H1 (cell line): ENCODE measurements at regions not wholly inside any gene's neighbourhood (a gene's known extent, or its start where the extent isn't known, plus 50 kb on each side); places are given as distances from the start of the nearest gene placed in this dataset.

Experiments used
- CTCF ChIA-PET: fragments of 300-600 bp; sonication (Branson Sonifier 250); formaldehyde crosslinking; loops from one replicate; lab custom pipeline; 2021; ENCODE audit not compliant: partially characterized antibody; lab: Charles Lee
- POLR2A ChIA-PET: fragments of 300-600 bp; sonication (Branson Sonifier 250); formaldehyde crosslinking; loops from one replicate; lab custom pipeline; 2021; ENCODE audit warnings: inconsistent platforms; ENCODE audit not compliant: partially characterized antibody; lab: Charles Lee
- DNase-seq, 2 experiments: peaks; one replicate each; pipeline versions ENCODE4 v3.0.0 to v3.0.0-alpha.2; 2010 to 2022; ENCODE audit warnings: low spot score in 2 of 2, low read depth in 1 of 2, mixed read lengths in 1 of 2
- FAIRE-seq: peaks from 2 replicates; lab custom pipeline; 2011; peaks lifted over from hg19 to GRCh38; lab: Jason Lieb, UNC
- H2AFZ ChIP-seq: 2 replicates; pipeline ENCODE4 v1.8.1; 2012; ENCODE audit warnings: low read length, inconsistent platforms
- H2AK5ac ChIP-seq: 2 replicates; pipeline ENCODE4 v1.6.1; 2013; ENCODE audit warnings: low read depth, low read length
- H2BK120ac ChIP-seq: replicated peaks from 2 replicates; pipeline ENCODE3; 2013; ENCODE audit warnings: low read depth, low read length, inconsistent platforms
- H2BK12ac ChIP-seq: 2 replicates; pipeline ENCODE4 v1.6.1; 2013; ENCODE audit warnings: low read depth, low read length
- H2BK15ac ChIP-seq: 2 replicates; pipeline ENCODE4 v1.6.1; 2013; ENCODE audit warnings: low read length
- H2BK20ac ChIP-seq: 2 replicates; pipeline ENCODE4 v1.6.1; 2013; ENCODE audit warnings: low read length
- H2BK5ac ChIP-seq: 2 replicates; pipeline ENCODE4 v1.6.1; 2013; ENCODE audit warnings: low read depth, low read length
- H3K14ac ChIP-seq: 2 replicates; pipeline ENCODE4 v1.6.1; 2013; ENCODE audit warnings: inconsistent platforms; ENCODE audit not compliant: insufficient read length
- H3K18ac ChIP-seq: 2 replicates; pipeline ENCODE4 v1.6.1; 2013; ENCODE audit warnings: low read length; ENCODE audit errors: extremely low read depth
- H3K23ac ChIP-seq: 2 replicates; pipeline ENCODE4 v1.6.1; 2013; ENCODE audit warnings: inconsistent platforms; ENCODE audit not compliant: insufficient read length
- H3K23me2 ChIP-seq: 2 replicates; pipeline ENCODE4 v1.6.1; 2013; ENCODE audit warnings: low read depth, low read length
- H3K27ac ChIP-seq: 2 replicates; pipeline ENCODE4 v1.6.1; 2011; ENCODE audit warnings: low read depth, low read length, inconsistent platforms
- H3K27me3 ChIP-seq, 4 experiments: replicated peaks in 1 of 4; 1 replicate in 1 of 4; 2 replicates in 3 of 4; pipeline versions ENCODE4 v1.6.1 to v1.8.1; 2011 to 2013; ENCODE audit warnings: low read length in 3 of 4, mild to moderate bottlenecking in 3 of 4, inconsistent platforms in 2 of 4, mixed read lengths in 2 of 4, moderate library complexity in 1 of 4; ENCODE audit not compliant: control insufficient read depth in 3 of 4, insufficient read depth in 3 of 4; ENCODE audit errors: extremely low read depth in 1 of 4
- H3K36me3 ChIP-seq, 4 experiments: 2 replicates each; pipeline versions ENCODE4 v1.6.1 to v1.8.1; 2011 to 2013; ENCODE audit warnings: mild to moderate bottlenecking in 4 of 4, low read length in 3 of 4, moderate library complexity in 2 of 4, control low read depth in 1 of 4, inconsistent platforms in 1 of 4; ENCODE audit not compliant: insufficient read depth in 4 of 4, control insufficient read depth in 2 of 4
- H3K4ac ChIP-seq: replicated peaks from 2 replicates; pipeline ENCODE3; 2013; ENCODE audit warnings: low read length, low read depth, mixed read lengths, inconsistent platforms; ENCODE audit not compliant: insufficient read length
- H3K4me1 ChIP-seq, 4 experiments: replicated peaks in 1 of 4; 1 replicate in 1 of 4; 2 replicates in 3 of 4; pipeline versions ENCODE4 v1.6.1 to v1.8.1; 2011 to 2013; ENCODE audit warnings: low read length in 3 of 4, inconsistent platforms in 2 of 4, mixed read lengths in 1 of 4; ENCODE audit not compliant: insufficient read depth in 4 of 4, control insufficient read depth in 3 of 4
- H3K4me2 ChIP-seq, 2 experiments: 2 replicates each; pipeline versions ENCODE4 v1.6.1 to v1.8.1; 2011 to 2013; ENCODE audit warnings: low read depth in 2 of 2, low read length in 2 of 2, control low read depth in 1 of 2, inconsistent platforms in 1 of 2, mild to moderate bottlenecking in 1 of 2; ENCODE audit not compliant: insufficient read depth in 1 of 2
- H3K4me3 ChIP-seq, 4 experiments: fragments of 200-600, 300-600 bp in 1 of 4; sonication (generic), shearing (Covaris generic), sonication (Bioruptor Twin) in 1 of 4; 2 replicates each; pipeline versions ENCODE4 v1.5.1 to v1.8.1; 2011 to 2016; ENCODE audit warnings: low read length in 4 of 4, low read depth in 3 of 4, control low read depth in 2 of 4, inconsistent platforms in 2 of 4, mild to moderate bottlenecking in 2 of 4, mixed read lengths in 1 of 4, moderate library complexity in 1 of 4; ENCODE audit not compliant: insufficient read depth in 2 of 4; ENCODE audit errors: extremely low read depth in 1 of 4
- H3K56ac ChIP-seq: replicated peaks from 2 replicates; pipeline ENCODE3; 2013; ENCODE audit warnings: low read depth, mild to moderate bottlenecking, mixed read lengths, low read length, inconsistent platforms; ENCODE audit not compliant: insufficient read length
- H3K79me1 ChIP-seq: 2 replicates; pipeline ENCODE4 v1.6.1; 2013; ENCODE audit warnings: low read depth, low read length, control low read depth
- H3K79me2 ChIP-seq, 2 experiments: 2 replicates each; pipeline versions ENCODE4 v1.6.1 to v1.8.1; 2012 to 2013; ENCODE audit warnings: low read length in 2 of 2, mild to moderate bottlenecking in 2 of 2, inconsistent platforms in 1 of 2; ENCODE audit not compliant: insufficient read depth in 2 of 2, control insufficient read depth in 1 of 2
- H3K9ac ChIP-seq, 4 experiments: replicated peaks in 1 of 4; 1 replicate in 1 of 4; 2 replicates in 3 of 4; pipeline versions ENCODE4 v1.6.1 to v1.8.1; 2011 to 2013; ENCODE audit warnings: low read depth in 3 of 4, low read length in 3 of 4, control low read depth in 2 of 4, mild to moderate bottlenecking in 2 of 4, moderate library complexity in 2 of 4, inconsistent platforms in 1 of 4; ENCODE audit errors: extremely low read depth in 1 of 4
- H3K9me3 ChIP-seq, 2 experiments: 2 replicates each; pipeline versions ENCODE4 v1.6.1 to v1.8.1; 2012 to 2013; ENCODE audit warnings: mild to moderate bottlenecking in 2 of 2, moderate library complexity in 2 of 2, control low read depth in 1 of 2, inconsistent platforms in 1 of 2, low read depth in 1 of 2, low read length in 1 of 2, mixed read lengths in 1 of 2; ENCODE audit not compliant: insufficient read depth in 2 of 2
- H4K20me1 ChIP-seq, 2 experiments: replicated peaks in 1 of 2; 2 replicates each; pipeline versions ENCODE3 to v1.8.1; 2011 to 2013; ENCODE audit warnings: inconsistent platforms in 2 of 2, low read length in 2 of 2, mild to moderate bottlenecking in 1 of 2; ENCODE audit not compliant: insufficient read depth in 2 of 2, control insufficient read depth in 1 of 2
- H4K5ac ChIP-seq: 2 replicates; pipeline ENCODE4 v1.6.1; 2013; ENCODE audit warnings: low read length, low read depth, mixed read lengths, inconsistent platforms; ENCODE audit not compliant: insufficient read length
- H4K8ac ChIP-seq: 2 replicates; pipeline ENCODE4 v1.8.0; 2013; ENCODE audit warnings: mild to moderate bottlenecking, moderate library complexity, low read length, inconsistent platforms; ENCODE audit not compliant: insufficient read depth; ENCODE audit errors: extremely low read depth
- H4K91ac ChIP-seq: replicated peaks from 2 replicates; pipeline ENCODE3; 2013; ENCODE audit warnings: low read length, mixed read lengths, inconsistent platforms; ENCODE audit not compliant: insufficient read length
- RAD21 ChIP-seq, 2 experiments: IDR thresholded peaks in 1 of 2; conservative IDR thresholded peaks in 1 of 2; 2 replicates each; pipeline ENCODE4 v1.6.1; 2011; ENCODE audit warnings: low read depth in 2 of 2, low read length in 2 of 2, improper control_type of control experiment in 1 of 2, inconsistent platforms in 1 of 2, mild to moderate bottlenecking in 1 of 2, moderate library complexity in 1 of 2
- WGBS, 2 experiments: shearing (Covaris generic) in 1 of 2; methylation state at CpG; one replicate each; pipeline versions ENCODE4 v1.1.6 to v1.1.7; 2013 to 2015; ENCODE audit warnings: low lambda C conversion rate in 2 of 2, mixed read lengths in 2 of 2, inconsistent platforms in 1 of 2, low coverage in 1 of 2, missing lambda C conversion rate in 1 of 2; ENCODE audit not compliant: insufficient replicate concordance in 2 of 2, insufficient coverage in 1 of 2, insufficient read length in 1 of 2; ENCODE audit errors: extremely low coverage in 1 of 2, missing lambda C conversion rate in 1 of 2; 5-methylcytosine and 5-hydroxymethylcytosine counted together
- TF ChIP-seq, protein P1 (sequence below): IDR thresholded peaks from 2 replicates; pipeline ENCODE4 v1.6.1; 2012; ENCODE audit warnings: low read length, inconsistent platforms
- TF ChIP-seq, protein P2 (sequence below), 3 experiments: IDR thresholded peaks; 1 replicate in 2 of 3; 2 replicates in 1 of 3; pipeline versions ENCODE4 v1.5.1 to v1.6.1; 2011; ENCODE audit warnings: low read length in 3 of 3, mild to moderate bottlenecking in 3 of 3, inconsistent platforms in 2 of 3, low read depth in 1 of 3, moderate library complexity in 1 of 3; ENCODE audit not compliant: insufficient read depth in 1 of 3; ENCODE audit errors: control extremely low read depth in 1 of 3

- WGBS, 2 experiments = 32% methylated on average over 14 of the region's 15 CpGs; no CpG with 5 or more reads in 1 of the 2 experiments
- DNase-seq = peak; percentile 64 to 80
- POLR2A ChIA-PET = interaction anchor here (1.3 kb wide), 1 partner anchor 194 kb away, joined by 3 read pairs; no protein-coding TSS in a partner anchor
Measured at GRCh38 chr9:134983074-134983473, 65.4 kb upstream of the FCN1 start.

More at GRCh38 chr9:134983074-134983473, 65.4 kb upstream of the FCN1 start:
- H2AFZ ChIP-seq = peak overlapping the region; percentile 97; the same call in 1 of the 2 replicates
- H3K27ac ChIP-seq = no peak overlapping the region
- H3K79me2 ChIP-seq = no peaks in the 10 kb centered on the region
- H3K23ac ChIP-seq = no peak overlapping the region
- H2BK5ac ChIP-seq = no peak overlapping the region
- peaks cover 3 to 4% of the 10 kb centered on the region in 2 experiments; a peak in 2 of 4 replicates for H3K9me3 ChIP-seq
- H2BK15ac ChIP-seq = no peak overlapping the region
- H4K20me1 ChIP-seq = no peaks in the 10 kb centered on the region
- CTCF ChIA-PET = interaction anchor here (0.6 to 5.4 kb wide), 40 partner anchors 9 to 1055 kb away, joined by 3 to 79 read pairs (median 4); no protein-coding TSS in a partner anchor
- TF ChIP-seq, protein P1, sequence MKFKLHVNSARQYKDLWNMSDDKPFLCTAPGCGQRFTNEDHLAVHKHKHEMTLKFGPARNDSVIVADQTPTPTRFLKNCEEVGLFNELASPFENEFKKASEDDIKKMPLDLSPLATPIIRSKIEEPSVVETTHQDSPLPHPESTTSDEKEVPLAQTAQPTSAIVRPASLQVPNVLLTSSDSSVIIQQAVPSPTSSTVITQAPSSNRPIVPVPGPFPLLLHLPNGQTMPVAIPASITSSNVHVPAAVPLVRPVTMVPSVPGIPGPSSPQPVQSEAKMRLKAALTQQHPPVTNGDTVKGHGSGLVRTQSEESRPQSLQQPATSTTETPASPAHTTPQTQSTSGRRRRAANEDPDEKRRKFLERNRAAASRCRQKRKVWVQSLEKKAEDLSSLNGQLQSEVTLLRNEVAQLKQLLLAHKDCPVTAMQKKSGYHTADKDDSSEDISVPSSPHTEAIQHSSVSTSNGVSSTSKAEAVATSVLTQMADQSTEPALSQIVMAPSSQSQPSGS = no peak
- TF ChIP-seq, protein P2, sequence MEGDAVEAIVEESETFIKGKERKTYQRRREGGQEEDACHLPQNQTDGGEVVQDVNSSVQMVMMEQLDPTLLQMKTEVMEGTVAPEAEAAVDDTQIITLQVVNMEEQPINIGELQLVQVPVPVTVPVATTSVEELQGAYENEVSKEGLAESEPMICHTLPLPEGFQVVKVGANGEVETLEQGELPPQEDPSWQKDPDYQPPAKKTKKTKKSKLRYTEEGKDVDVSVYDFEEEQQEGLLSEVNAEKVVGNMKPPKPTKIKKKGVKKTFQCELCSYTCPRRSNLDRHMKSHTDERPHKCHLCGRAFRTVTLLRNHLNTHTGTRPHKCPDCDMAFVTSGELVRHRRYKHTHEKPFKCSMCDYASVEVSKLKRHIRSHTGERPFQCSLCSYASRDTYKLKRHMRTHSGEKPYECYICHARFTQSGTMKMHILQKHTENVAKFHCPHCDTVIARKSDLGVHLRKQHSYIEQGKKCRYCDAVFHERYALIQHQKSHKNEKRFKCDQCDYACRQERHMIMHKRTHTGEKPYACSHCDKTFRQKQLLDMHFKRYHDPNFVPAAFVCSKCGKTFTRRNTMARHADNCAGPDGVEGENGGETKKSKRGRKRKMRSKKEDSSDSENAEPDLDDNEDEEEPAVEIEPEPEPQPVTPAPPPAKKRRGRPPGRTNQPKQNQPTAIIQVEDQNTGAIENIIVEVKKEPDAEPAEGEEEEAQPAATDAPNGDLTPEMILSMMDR (IDR thresholded peaks at IDR 0.05; ENCODE audit: control extremely low read depth in 1 of 3, insufficient read depth in 1 of 3, low read depth in 1 of 3, low read length in 3 of 3) = peak; percentile 79 to 85 (median 81)
- peak; percentile 93 to 94 for TF ChIP-seq RAD21 (IDR thresholded peaks at IDR 0.05 in 1 of 2, conservative IDR thresholded peaks at IDR 0.05 in 1 of 2; ENCODE audit: low read depth in 2 of 2, low read length in 2 of 2)
- TF ChIP-seq, all 59 proteins: peak for 2
- Histone ChIP-seq H3K9ac (no peak overlapping the region), H3K4me3 (no peak overlapping the region), H3K4me1 (peaks cover 0 to 8% (median 6%) of the 10 kb centered on the region in 4 experiments; a peak in 6 of 7 replicates), H4K5ac (no peak overlapping the region), H3K56ac (no peak overlapping the region), H2AK5ac (no peak overlapping the region), H2BK20ac (no peak overlapping the region), H2BK12ac (peak overlapping the region; percentile 60; the same call in 1 of the 2 replicates), H3K4ac (no peak overlapping the region), H3K79me1 (no peaks in the 10 kb centered on the region), H3K23me2 (no peaks in the 10 kb centered on the region; the same call in 1 of the 2 replicates), H3K18ac (no peak overlapping the region), H3K27me3 (no peaks in the 10 kb centered on the region), H3K14ac (no peak overlapping the region), H4K91ac (no peak overlapping the region), H3K36me3 (no peaks in the 10 kb centered on the region), H2BK120ac (no peak overlapping the region), H3K4me2 (peak overlapping the region in 1 of 2 experiments; percentile 38; a peak in 1 of 4 replicates), H4K8ac (no peak overlapping the region)
- FAIRE-seq = peak; percentile 70
